Endothelial cell of hepatic sinusoid (primary cell): ENCODE measurements at regions not wholly inside any gene's neighbourhood (a gene's known extent, or its start where the extent isn't known, plus 50 kb on each side); places are given as distances from the start of the nearest gene placed in this dataset.

ENCODE experiments used
- in situ Hi-C: cut with HindIII; loops from 2 replicates; pipeline ENCODE4 v1.10.0; 2017; ENCODE audit warnings: low sequenced_read_pairs

- in situ Hi-C loops: no loop called here
Measured at GRCh38 chr9:89788434-89788833, 183.6 kb downstream of the GADD45G start.

GRCh38 chr9:89789922-89790510, 185.2 kb downstream of the GADD45G start:
- in situ Hi-C loops: no loop called here

DNA sequence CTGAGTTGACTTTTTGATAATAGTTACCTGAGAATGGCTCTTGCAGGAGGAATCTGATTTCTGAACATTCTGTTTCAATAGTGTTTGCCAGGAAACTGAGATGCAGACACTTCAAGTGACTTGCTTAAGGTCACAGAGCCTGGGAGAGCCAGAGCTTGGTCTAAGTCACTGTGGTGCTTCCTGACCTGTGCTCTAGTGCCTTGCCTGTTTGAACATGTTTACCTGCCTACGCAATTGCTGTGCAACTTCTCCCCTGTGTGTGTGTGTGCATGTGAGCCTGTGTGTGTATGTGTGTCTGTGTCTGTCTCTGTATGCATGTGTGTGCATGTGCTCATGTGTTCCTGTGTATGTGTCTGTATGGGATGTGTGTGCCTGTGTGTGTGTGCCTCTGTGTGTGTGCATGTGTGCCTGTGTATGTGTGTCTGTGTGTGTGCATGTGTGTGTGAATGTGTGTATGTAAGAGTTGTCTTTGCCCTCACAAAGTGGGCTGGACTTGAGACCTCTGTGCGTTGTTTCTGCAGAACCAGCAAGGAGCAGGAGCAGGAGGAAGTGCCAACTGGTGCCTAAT, 185.8 kb downstream of the GADD45G start:
- in situ Hi-C loops: no loop called here

- in situ Hi-C loops: no loop called here
Measured at GRCh38 chr9:89791754-89792153, 186.9 kb downstream of the GADD45G start.

DNA sequence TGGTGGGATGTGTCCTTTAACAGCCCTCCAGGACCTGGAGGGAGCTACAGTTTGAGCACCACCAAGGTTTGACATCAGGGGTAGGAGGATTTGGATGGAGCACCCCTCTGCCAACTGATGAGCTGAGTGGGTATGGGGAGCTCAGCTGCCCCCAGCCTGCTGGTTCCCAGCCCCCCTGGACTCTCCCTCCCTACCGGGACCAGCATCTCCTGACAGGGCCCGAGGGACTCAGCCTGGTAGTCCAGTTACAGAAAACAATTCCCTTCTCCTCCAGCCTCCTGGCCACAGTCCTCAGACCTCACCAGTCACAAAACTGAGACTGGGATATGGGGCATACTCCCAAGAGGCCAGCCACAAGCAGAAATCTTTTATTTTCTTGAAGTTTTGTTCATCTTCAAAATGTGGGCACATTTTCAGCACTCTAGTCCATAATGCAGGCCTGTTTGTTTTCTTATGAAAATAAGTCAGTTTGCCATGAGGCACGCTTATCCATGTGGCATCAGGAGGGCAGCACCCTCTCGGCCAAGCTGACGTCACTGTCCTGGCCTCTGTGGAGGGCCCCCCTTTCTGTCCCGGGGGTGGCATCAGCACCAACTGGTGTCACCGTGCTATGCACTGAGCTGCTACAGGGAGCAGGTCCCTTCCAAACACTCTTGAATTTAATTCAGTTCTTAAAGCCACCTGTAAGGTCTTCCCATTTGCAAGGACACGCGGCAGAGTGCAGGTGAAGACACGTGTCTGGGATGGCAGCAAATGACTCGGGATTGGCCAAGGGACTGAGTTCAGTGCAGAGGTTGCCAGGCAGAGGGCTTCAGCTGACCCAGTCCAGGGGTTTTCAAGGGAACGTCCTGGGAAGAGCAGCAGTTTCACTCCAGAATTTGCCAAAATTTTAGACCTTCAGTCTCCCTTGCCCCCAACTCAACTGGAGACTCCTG, 187.6 kb downstream of the GADD45G start:
- in situ Hi-C loops: no loop called here

GRCh38 chr9:89793124-89793495, 188.3 kb downstream of the GADD45G start:
- in situ Hi-C loops: no loop called here

DNA sequence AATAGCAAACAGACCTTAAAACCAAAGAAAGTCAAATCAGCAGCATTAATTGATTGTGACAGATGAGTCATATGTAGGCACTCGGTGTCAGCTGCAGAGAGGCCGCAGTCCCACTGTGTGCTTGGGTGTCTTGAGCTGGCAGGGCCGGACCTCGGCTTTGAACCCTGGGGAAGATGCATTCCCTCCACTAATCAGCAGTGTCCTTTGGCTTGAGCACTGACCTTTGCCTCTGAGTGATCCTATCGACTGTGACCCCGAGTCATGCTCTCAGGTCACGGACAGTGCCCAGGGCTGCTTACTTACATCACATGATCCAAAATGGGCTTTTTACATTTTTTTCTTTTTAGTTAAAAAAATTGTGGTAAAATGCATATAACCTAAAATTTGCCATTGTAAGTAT, 188.7 kb downstream of the GADD45G start:
- in situ Hi-C loops: no loop called here

GRCh38 chr9:89794918-89795317, 190.1 kb downstream of the GADD45G start:
- in situ Hi-C loops: no loop called here

DNA sequence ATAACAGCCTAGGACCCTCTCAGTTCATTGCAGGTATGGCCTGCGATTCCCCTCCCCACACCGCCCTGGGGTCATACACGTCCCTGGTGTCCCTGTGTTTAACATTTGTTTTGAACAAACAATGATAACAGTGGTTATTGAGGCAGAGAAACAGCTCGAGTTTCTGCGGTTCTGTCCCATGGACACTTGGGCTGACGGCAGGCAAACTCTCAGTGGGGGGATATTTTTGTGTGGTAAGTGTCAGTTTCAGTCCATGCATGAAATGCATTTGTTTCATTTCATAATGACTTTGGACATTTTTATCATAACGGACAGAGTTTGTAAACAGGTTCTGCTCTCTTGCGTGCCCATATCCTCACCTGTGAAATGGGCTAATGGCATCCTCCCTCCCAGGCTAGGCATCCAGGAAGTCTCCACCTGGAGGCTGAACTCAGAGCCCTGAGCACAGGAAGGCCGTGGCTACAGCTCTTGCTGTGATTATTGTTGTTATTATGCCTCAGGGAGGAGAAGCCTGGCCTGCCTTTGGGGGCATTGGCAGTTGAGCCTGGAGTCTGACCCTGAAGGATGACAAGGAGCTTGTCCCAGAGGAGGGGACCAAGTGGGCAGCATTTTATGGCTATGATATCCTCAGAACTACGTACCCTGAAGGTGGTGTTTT, 190.9 kb downstream of the GADD45G start:
- in situ Hi-C loops: no loop called here

- in situ Hi-C loops: no loop called here
Measured at GRCh38 chr9:89796606-89797005, 191.8 kb downstream of the GADD45G start.

DNA sequence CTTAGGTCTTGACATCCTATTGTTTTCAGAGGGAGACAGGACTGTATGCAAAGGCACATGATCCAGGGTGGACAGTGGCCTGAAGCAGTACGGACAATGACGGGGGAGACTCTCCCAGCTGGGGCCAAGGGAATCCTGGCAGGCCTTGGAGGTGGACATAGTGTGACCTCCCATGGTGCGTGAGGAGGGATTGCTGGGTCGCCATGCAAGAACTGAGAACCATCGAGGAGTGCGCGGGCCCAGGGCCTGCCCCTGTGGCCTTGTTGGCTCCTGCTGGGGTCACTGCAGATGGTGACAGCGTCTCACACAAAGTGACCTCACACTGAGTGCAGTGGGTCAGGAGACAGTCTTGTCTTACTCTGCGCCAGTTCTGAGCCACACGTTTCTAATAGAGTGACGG, 192.4 kb downstream of the GADD45G start:
- in situ Hi-C loops: no loop called here

- in situ Hi-C loops: no loop called here
Measured at GRCh38 chr9:89797937-89798455, 193.2 kb downstream of the GADD45G start.

- in situ Hi-C loops: no loop called here
Measured at GRCh38 chr9:89798547-89799120, 193.8 kb downstream of the GADD45G start.

DNA sequence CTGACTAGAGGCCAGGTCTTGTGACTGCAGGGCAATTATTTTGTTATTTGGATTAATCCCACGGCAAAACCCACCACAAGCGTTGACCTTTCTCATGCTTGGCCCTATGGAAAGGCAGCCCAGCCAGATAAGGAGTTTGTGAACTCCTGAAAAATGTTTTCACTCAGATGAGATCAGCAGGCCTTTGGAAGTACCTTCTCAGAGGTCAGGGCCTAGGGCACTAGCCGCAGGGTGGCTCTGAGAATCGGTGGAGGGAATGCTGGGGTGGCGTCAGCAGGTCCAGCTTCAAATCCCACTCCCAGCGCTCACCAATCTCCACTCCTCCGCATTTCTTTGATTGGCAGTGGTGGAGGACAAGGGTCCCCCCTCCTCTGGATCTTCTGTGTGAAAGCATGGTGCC, 194.4 kb downstream of the GADD45G start:
- in situ Hi-C loops: no loop called here

DNA sequence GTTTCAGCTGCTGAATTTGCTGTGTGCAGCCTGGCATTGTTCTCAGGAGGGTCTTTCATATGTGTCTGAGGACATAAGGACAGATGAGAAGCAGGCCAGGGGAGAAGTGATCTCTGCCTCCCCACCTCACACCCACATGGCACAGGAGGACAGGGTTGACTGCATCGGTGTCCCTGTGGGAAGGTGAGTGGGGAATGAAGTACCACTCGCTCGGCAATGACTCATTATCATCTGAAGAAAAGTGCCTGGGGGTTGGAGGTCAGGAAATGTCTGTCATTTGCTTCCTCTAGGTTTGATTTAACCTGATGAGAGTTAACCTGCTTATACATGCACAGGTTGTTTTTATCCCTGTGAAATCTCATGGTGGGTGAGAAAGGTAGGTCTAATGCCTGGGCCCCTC, 195.0 kb downstream of the GADD45G start:
- in situ Hi-C loops: no loop called here

- in situ Hi-C loops: no loop called here
Measured at GRCh38 chr9:89801341-89801740, 196.5 kb downstream of the GADD45G start.

DNA sequence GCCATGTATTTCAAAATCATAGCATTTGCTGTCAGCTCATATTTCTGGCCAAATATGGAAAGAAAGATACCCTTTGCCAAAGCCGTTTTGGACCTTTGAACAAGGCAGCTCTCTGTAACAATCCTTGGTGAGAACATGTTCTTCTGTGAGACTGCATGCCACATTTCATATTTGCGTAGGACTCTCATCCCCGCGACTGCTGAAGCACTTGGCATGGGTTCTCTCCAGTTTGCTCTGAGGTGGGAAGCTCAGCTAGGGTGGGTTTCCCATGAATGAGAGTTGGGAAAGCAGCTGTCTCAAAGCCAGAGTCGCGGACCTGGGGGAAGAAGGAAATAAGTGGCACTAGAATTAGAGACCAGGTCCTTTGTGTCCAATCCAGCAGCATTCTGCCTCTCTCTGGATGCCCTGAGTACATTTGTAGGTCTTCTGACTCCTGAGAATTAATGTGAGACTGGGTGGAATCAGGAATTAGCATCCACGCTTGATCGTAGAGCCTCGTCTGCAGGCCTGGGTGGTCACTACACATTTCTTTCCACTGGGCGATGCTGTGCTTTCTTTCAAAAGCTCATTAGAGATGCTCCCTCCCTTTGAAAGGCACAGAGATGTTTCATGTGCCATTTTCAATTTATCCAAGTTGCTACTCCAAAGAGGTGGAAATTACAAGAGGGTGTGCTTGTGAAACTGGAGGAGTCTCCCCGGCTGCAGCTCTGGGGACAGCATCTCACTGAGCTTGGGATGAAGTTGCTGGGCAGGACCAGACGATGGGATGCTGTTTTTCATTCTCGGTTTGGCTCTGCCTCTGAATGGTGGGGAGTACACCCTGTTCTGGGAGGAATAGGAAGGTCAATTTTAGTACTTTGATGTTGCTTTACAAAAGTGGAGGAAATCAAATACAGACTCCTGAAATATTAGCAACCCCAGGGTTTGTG, 197.2 kb downstream of the GADD45G start:
- in situ Hi-C loops: no loop called here

DNA sequence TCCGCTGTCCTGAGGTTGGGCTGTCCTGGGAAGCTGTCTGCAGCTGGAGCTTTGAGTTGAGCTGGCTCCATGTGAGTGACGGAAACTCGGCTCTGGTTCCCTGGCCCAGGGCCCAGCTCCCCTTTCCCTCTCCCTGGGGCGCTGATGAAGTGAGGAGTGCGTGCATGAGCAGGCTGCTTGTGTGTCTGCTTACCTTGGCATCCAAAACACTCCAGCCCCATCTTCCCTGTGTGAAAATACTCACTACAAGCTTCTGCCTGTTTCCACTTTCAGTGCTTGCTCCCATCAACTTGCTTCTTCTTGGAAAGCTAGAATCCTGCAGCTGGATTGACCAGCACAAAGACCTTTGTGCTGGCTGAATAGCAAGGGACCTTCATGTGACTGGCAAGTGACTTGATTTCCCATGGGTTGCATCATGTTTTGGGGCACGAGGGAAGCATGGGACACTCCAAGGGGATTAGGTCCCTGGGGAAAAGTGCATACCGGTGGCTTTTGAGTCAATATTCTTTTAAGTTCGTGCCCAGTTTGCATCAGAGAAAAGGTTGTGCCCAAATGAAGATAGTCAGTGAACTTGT, 198.1 kb downstream of the GADD45G start:
- in situ Hi-C loops: no loop called here

DNA sequence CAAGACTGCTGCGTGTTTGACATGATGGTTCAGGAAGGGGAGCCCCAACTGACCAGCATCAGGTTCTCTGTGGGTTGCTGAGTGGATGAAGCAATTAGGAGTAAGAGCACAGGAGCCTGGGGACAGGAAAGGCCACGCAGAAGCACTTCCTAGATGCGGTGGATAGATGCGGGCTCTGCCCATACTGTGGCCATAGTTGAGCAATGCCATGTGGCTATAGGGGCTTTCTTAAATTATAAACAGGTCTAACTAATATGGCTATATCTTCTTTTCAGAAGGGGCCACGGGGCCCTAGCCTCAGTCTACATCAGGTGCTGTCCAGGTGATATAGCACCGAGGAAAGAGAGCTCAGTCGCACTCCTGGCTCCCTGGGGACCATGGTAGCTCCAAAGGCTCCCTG, 198.6 kb downstream of the GADD45G start:
- in situ Hi-C loops: no loop called here
